Activated B cell treated with CpG ODN at 0.5 μM for 24 hours (primary cell): ENCODE measurements at regions not wholly inside any gene's neighbourhood (a gene's known extent, or its start where the extent isn't known, plus 50 kb on each side); places are given as distances from the start of the nearest gene placed in this dataset.

Experiments used
- ATAC-seq: fragments of 200-7000 bp; cut with Tn5 transposase; one replicate; pipeline ENCODE4 v1.10.0; 2021; ENCODE audit warnings: low read depth, mild to moderate bottlenecking, moderate library complexity
- CTCF ChIA-PET: fragments of 350-600 bp; sonication (Branson Sonifier 250); formaldehyde crosslinking; loops from one replicate; lab custom pipeline; 2021; ENCODE audit warnings: antibody characterized with exemption; lab: Charles Lee
- POLR2A ChIA-PET: fragments of 350-600 bp; sonication (Branson Sonifier 250); formaldehyde crosslinking; loops from one replicate; lab custom pipeline; 2021; ENCODE audit warnings: antibody characterized with exemption; lab: Charles Lee
- DNase-seq: peaks from one replicate; pipeline ENCODE4 v3.0.0; 2022
- H3K27ac Mint-ChIP-seq: one replicate; pipeline ENCODE4 v1.8.0; 2020; ENCODE audit warnings: mixed read lengths
- H3K27me3 Mint-ChIP-seq: one replicate; pipeline ENCODE4 v1.8.0; 2021; ENCODE audit warnings: mixed read lengths
- H3K36me3 Mint-ChIP-seq: one replicate; pipeline ENCODE4 v1.8.0; 2021; ENCODE audit warnings: low read depth, mixed read lengths
- H3K4me1 Mint-ChIP-seq: one replicate; pipeline ENCODE4 v1.8.0; 2021; ENCODE audit warnings: mixed read lengths
- H3K4me3 Mint-ChIP-seq: one replicate; pipeline ENCODE4 v1.8.0; 2020; ENCODE audit warnings: mild to moderate bottlenecking, mixed read lengths
- H3K9me3 Mint-ChIP-seq: one replicate; pipeline ENCODE4 v1.8.0; 2020; ENCODE audit warnings: mixed read lengths
- intact Hi-C: fragments of 100-400 bp; cut with micrococcal nuclease; formaldehyde crosslinking; loops from one replicate; pipeline ENCODE4 v1.15.1; 2024
- TF ChIP-seq, protein P1 (sequence below): fragments of 200-600 bp; IDR thresholded peaks from one replicate; pipeline ENCODE4 v1.8.0; 2022; ENCODE audit warnings: antibody characterized with exemption, mild to moderate bottlenecking

GRCh38 chr2:234348081-234348480 is 148.8 kb downstream of the ARL4C start:
- ChIA-PET POLR2A (no interaction called here), CTCF (no interaction called here)
- ATAC-seq, result no peak
- H3K4me1 Mint-ChIP-seq, result peaks cover 16% of the 10 kb centered on the region
- no peak for DNase-seq
- intact Hi-C loops, result loop anchor here (5.0 kb wide), 1 partner anchor 64 kb away; no protein-coding TSS in a partner anchor
- TF ChIP-seq, protein P1, sequence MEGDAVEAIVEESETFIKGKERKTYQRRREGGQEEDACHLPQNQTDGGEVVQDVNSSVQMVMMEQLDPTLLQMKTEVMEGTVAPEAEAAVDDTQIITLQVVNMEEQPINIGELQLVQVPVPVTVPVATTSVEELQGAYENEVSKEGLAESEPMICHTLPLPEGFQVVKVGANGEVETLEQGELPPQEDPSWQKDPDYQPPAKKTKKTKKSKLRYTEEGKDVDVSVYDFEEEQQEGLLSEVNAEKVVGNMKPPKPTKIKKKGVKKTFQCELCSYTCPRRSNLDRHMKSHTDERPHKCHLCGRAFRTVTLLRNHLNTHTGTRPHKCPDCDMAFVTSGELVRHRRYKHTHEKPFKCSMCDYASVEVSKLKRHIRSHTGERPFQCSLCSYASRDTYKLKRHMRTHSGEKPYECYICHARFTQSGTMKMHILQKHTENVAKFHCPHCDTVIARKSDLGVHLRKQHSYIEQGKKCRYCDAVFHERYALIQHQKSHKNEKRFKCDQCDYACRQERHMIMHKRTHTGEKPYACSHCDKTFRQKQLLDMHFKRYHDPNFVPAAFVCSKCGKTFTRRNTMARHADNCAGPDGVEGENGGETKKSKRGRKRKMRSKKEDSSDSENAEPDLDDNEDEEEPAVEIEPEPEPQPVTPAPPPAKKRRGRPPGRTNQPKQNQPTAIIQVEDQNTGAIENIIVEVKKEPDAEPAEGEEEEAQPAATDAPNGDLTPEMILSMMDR, result no peak
- peaks cover 6% of the 10 kb centered on the region for H3K27me3 Mint-ChIP-seq
- H3K9me3 Mint-ChIP-seq, result peaks cover 7% of the 10 kb centered on the region
- no peak overlapping the region for H3K4me3 Mint-ChIP-seq
- H3K36me3 Mint-ChIP-seq, result no peaks in the 10 kb centered on the region
- H3K27ac Mint-ChIP-seq, result no peak overlapping the region

DNA sequence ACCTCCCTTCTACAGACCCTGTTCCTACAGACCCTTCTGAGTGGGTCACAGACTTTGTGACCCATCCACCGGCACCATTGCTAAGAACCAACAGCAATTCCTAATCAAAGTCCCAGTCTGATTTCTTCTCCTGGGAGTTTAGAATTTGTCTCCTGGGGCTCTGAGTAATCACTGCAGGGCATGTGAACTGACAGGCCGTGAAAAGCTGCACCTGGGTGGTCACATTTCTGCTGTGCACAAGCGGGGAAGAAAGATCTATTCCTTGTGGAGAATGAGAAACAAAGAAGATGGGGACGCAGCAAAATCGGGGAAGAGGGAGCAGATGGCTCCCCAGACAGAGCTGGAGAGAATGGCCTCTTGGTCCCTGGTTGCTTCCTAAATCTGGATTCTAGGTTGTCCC is 151.0 kb downstream of the ARL4C start:
- Mint-ChIP-seq H3K9me3 (no peaks in the 10 kb centered on the region), H3K4me1 (peaks cover 16% of the 10 kb centered on the region), H3K36me3 (no peaks in the 10 kb centered on the region), H3K4me3 (no peak overlapping the region), H3K27ac (no peak overlapping the region), H3K27me3 (peaks cover 6% of the 10 kb centered on the region)
- intact Hi-C loops, result loop anchor here (5.0 kb wide), 1 partner anchor 66 kb away; no protein-coding TSS in a partner anchor
- TF ChIP-seq, protein P1, result no peak
- ATAC-seq (no peak), DNase-seq (no peak)
- ChIA-PET CTCF (no interaction called here), POLR2A (no interaction called here)

- TF ChIP-seq, protein P1, result no peak
- H3K4me3 Mint-ChIP-seq, result no peak overlapping the region
- H3K27ac Mint-ChIP-seq, result no peak overlapping the region
- ChIA-PET POLR2A (no interaction called here), CTCF (no interaction called here)
- no peak for ATAC-seq
- intact Hi-C loops, result no loop called here
- H3K27me3 Mint-ChIP-seq, result peaks cover 6% of the 10 kb centered on the region
- peaks cover 18% of the 10 kb centered on the region for H3K4me1 Mint-ChIP-seq
- no peak for DNase-seq
- H3K36me3 Mint-ChIP-seq, result no peaks in the 10 kb centered on the region
- peaks cover under 1% of the 10 kb centered on the region for H3K9me3 Mint-ChIP-seq
Measured at GRCh38 chr2:234344012-234344411, 152.9 kb downstream of the ARL4C start.

DNA sequence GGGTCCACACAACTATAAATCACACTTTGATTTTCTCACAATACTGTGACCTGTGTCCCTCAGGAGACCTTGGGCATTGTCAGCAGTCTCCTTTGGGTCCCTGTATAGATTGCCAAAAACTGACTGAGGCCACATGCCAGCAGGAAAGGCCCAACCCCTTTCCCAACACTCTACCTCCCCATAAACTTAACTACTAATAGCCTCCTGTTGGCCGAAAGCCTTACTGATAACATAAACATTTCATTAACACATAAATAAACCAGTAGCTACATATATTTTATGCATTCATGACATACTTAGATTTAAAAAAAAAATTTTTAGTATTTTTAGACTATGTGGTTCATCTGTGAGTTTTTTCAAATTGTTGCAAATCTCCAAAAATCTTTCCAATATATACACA is 153.5 kb downstream of the ARL4C start:
- TF ChIP-seq, protein P1, result no peak
- ChIA-PET POLR2A (no interaction called here), CTCF (no interaction called here)
- intact Hi-C loops, result no loop called here
- no peak overlapping the region for H3K27ac Mint-ChIP-seq
- DNase-seq (no peak), ATAC-seq (no peak)
- H3K4me1 Mint-ChIP-seq, result peaks cover 19% of the 10 kb centered on the region
- no peak overlapping the region for H3K4me3 Mint-ChIP-seq
- peaks cover 6% of the 10 kb centered on the region for H3K27me3 Mint-ChIP-seq
- peaks cover 4% of the 10 kb centered on the region for H3K9me3 Mint-ChIP-seq
- H3K36me3 Mint-ChIP-seq, result no peaks in the 10 kb centered on the region

DNA sequence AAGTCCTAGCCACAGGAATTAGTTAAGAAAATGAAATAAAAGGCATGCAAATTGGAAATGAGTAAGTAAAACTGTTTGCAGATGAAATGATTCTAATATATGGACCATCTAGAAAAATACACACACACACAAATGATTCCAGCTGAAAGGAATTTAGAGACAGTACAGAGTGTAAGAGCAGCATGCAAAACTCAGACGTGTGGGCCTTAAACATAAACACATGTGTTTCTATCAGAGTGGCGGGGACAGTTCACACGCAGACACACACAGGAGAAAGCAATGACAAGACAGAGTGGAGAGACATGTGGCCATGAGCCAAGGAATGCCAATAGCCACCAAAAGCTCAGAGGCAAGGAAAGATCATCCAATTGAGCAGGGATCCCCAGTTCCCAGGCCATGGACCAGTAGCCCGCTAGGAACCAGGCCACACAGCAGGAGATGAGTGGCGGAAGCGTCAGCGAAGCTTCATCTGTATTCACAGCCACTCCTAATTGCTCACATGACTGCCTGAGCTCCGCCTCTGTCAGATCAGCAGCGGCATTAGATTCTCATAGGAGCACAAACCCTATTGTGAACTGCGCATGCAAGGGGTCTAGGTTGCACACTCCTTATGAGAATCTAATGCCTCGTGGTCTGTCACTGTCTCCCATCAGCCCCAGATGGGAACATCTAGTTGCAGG is 155.4 kb downstream of the ARL4C start:
- TF ChIP-seq, protein P1, result no peak
- ATAC-seq (no peak), DNase-seq (no peak)
- Mint-ChIP-seq H3K27ac (no peak overlapping the region), H3K4me3 (no peak overlapping the region), H3K27me3 (peaks cover 17% of the 10 kb centered on the region), H3K4me1 (peaks cover 9% of the 10 kb centered on the region), H3K36me3 (no peaks in the 10 kb centered on the region), H3K9me3 (peaks cover 4% of the 10 kb centered on the region)
- intact Hi-C loops, result no loop called here
- CTCF ChIA-PET, result no interaction called here
- POLR2A ChIA-PET, result no interaction called here
